ENCODE measurements at regions not wholly inside any gene's neighbourhood (a gene's known extent, or its start where the extent isn't known, plus 50 kb on each side); places are given as distances from the start of the nearest gene placed in this dataset.

- no peak for TF ChIP-seq CTCF (IDR thresholded peaks at IDR 0.05; ENCODE audit: low read depth, low read length)
- no peak for DNase-seq
- Histone ChIP-seq H3K9me3 (no peaks in the 10 kb centered on the region), H3K36me3 (no peaks in the 10 kb centered on the region), H3K4me1 (no peaks in the 10 kb centered on the region), H3K4me3 (ENCODE audit: low read depth, low read length) (no peak overlapping the region), H3K27me3 (no peaks in the 10 kb centered on the region)
These were observed 594.3 kb downstream of the LRFN5 start for GRCh38 chr14:42200957-42201356.

GRCh38 chr14:42198010-42198409, 591.3 kb downstream of the LRFN5 start:
- H3K36me3 ChIP-seq = no peaks in the 10 kb centered on the region
- no peak for DNase-seq
- no peak for TF ChIP-seq CTCF (IDR thresholded peaks at IDR 0.05; ENCODE audit: low read depth, low read length)
- no peaks in the 10 kb centered on the region for H3K4me1 ChIP-seq
- no peaks in the 10 kb centered on the region; the same call in 1 of the 2 replicates for H3K9me3 ChIP-seq
- H3K4me3 ChIP-seq (ENCODE audit: low read depth, low read length) = no peak overlapping the region
- H3K27me3 ChIP-seq = no peaks in the 10 kb centered on the region

GRCh38 chr14:42192738-42193653, 586.3 kb downstream of the LRFN5 start:
- DNase-seq = no peak
- H3K4me3 ChIP-seq (ENCODE audit: low read depth, low read length) = no peak overlapping the region

GRCh38 chr14:42190744-42191143, 584.1 kb downstream of the LRFN5 start:
- no peak for TF ChIP-seq CTCF (IDR thresholded peaks at IDR 0.05; ENCODE audit: low read depth, low read length)
- no peaks in the 10 kb centered on the region; the same call in 1 of the 2 replicates for H3K9me3 ChIP-seq
- no peak for DNase-seq
- no peaks in the 10 kb centered on the region for H3K27me3 ChIP-seq
- no peaks in the 10 kb centered on the region for H3K4me1 ChIP-seq
- H3K36me3 ChIP-seq = no peaks in the 10 kb centered on the region
- H3K4me3 ChIP-seq (ENCODE audit: low read depth, low read length) = no peak overlapping the region

More at GRCh38 chr14:42192738-42193653, 586.3 kb downstream of the LRFN5 start:
- no peak for TF ChIP-seq CTCF (IDR thresholded peaks at IDR 0.05; ENCODE audit: low read depth, low read length)
- Histone ChIP-seq H3K36me3 (no peaks in the 10 kb centered on the region), H3K4me1 (no peaks in the 10 kb centered on the region), H3K27me3 (no peaks in the 10 kb centered on the region), H3K9me3 (no peaks in the 10 kb centered on the region; the same call in 1 of the 2 replicates)

GRCh38 chr14:42187846-42188245, 581.2 kb downstream of the LRFN5 start:
- H3K9me3 ChIP-seq = no peaks in the 10 kb centered on the region
- no peaks in the 10 kb centered on the region for H3K4me1 ChIP-seq
- no peaks in the 10 kb centered on the region for H3K36me3 ChIP-seq
- H3K27me3 ChIP-seq = no peaks in the 10 kb centered on the region
- TF ChIP-seq CTCF (IDR thresholded peaks at IDR 0.05; ENCODE audit: low read depth, low read length) = no peak
- DNase-seq = no peak
- no peak overlapping the region for H3K4me3 ChIP-seq (ENCODE audit: low read depth, low read length)

- Histone ChIP-seq H3K9me3 (no peaks in the 10 kb centered on the region), H3K36me3 (no peaks in the 10 kb centered on the region), H3K4me1 (no peaks in the 10 kb centered on the region), H3K4me3 (ENCODE audit: low read depth, low read length) (no peak overlapping the region), H3K27me3 (no peaks in the 10 kb centered on the region)
- DNase-seq = no peak
- no peak for TF ChIP-seq CTCF (IDR thresholded peaks at IDR 0.05; ENCODE audit: low read depth, low read length)
These were observed 579.0 kb downstream of the LRFN5 start for GRCh38 chr14:42185718-42186117.

All from BE2C (cell line).